Endothelial cell of umbilical vein (primary cell): ENCODE measurements at regions not wholly inside any gene's neighbourhood (a gene's known extent, or its start where the extent isn't known, plus 50 kb on each side); places are given as distances from the start of the nearest gene placed in this dataset.

ENCODE experiments used
- BruUV-seq: library from RNA; stranded (reverse); fragments of 400-500 nt; replicated peaks from 2 replicates; lab custom pipeline; 2021; lab: Mats Ljungman, UMichigan
- CTCF ChIA-PET: fragments of 300-600, 350-600 bp; sonication (Branson Sonifier 250); formaldehyde crosslinking; loops from one replicate; lab custom pipeline; 2021; ENCODE audit warnings: antibody characterized with exemption, inconsistent platforms; lab: Charles Lee
- POLR2A ChIA-PET: fragments of 300-600, 350-600 bp; sonication (Branson Sonifier 250); formaldehyde crosslinking; loops from one replicate; lab custom pipeline; 2021; ENCODE audit warnings: antibody characterized with exemption, inconsistent platforms; lab: Charles Lee
- DNase-seq: peaks from one replicate; pipeline ENCODE4 v3.0.0-alpha.2; 2011; ENCODE audit warnings: low read depth, low spot score
- FAIRE-seq: peaks from 2 replicates; lab custom pipeline; 2011; peaks lifted over from hg19 to GRCh38; lab: Jason Lieb, UNC
- H2AFZ ChIP-seq: 2 replicates; pipeline ENCODE4 v1.6.0; 2012; ENCODE audit warnings: low read depth, low read length, control low read depth, inconsistent platforms
- H3K27ac ChIP-seq: 2 replicates; pipeline ENCODE4 v1.5.1; 2011; ENCODE audit warnings: low read depth, mild to moderate bottlenecking, control low read depth, low read length, moderate library complexity; ENCODE audit not compliant: insufficient read depth
- H3K27me3 ChIP-seq, 2 experiments: 2 replicates each; pipeline versions ENCODE4 v1.6.0 to v1.6.1; 2011; ENCODE audit warnings: low read length in 2 of 2, mixed read lengths in 1 of 2; ENCODE audit not compliant: control insufficient read depth in 2 of 2, insufficient read depth in 2 of 2
- H3K36me3 ChIP-seq, 2 experiments: 2 replicates in 1 of 2; 3 replicates in 1 of 2; pipeline ENCODE4 v1.5.1; 2011; ENCODE audit warnings: low read length in 2 of 2, mild to moderate bottlenecking in 1 of 2, moderate library complexity in 1 of 2; ENCODE audit not compliant: control insufficient read depth in 2 of 2, insufficient read depth in 2 of 2; ENCODE audit errors: extremely low read depth in 1 of 2
- H3K4me1 ChIP-seq: 3 replicates; pipeline ENCODE4 v1.5.1; 2011; ENCODE audit warnings: mild to moderate bottlenecking, low read length; ENCODE audit not compliant: control insufficient read depth, insufficient read depth; ENCODE audit errors: extremely low read depth
- H3K4me2 ChIP-seq: 2 replicates; pipeline ENCODE4 v1.6.1; 2011; ENCODE audit warnings: low read length, control low read depth, mixed read lengths; ENCODE audit not compliant: insufficient read depth
- H3K4me3 ChIP-seq, 3 experiments: fragments of 200-600 bp in 1 of 3; sonication (generic), shearing (Covaris generic) in 1 of 3; replicated peaks in 1 of 3; 2 replicates each; pipeline ENCODE4 v1.5.1; 2011 to 2016; ENCODE audit warnings: control low read depth in 3 of 3, low read length in 3 of 3, mild to moderate bottlenecking in 2 of 3, inconsistent platforms in 1 of 3, low read depth in 1 of 3, moderate library complexity in 1 of 3; ENCODE audit not compliant: insufficient read depth in 1 of 3
- H3K79me2 ChIP-seq: 2 replicates; pipeline ENCODE4 v1.6.0; 2012; ENCODE audit warnings: low read length, inconsistent platforms; ENCODE audit not compliant: control insufficient read depth, insufficient read depth
- H3K9ac ChIP-seq: replicated peaks from 2 replicates; pipeline ENCODE3; 2011; ENCODE audit warnings: low read length, control low read depth; ENCODE audit not compliant: insufficient read depth; ENCODE audit errors: extremely low read depth
- H3K9me1 ChIP-seq: replicated peaks from 3 replicates; pipeline ENCODE4 v1.6.0; 2011; ENCODE audit warnings: mild to moderate bottlenecking, low read length; ENCODE audit not compliant: control insufficient read depth, insufficient read depth; ENCODE audit errors: extremely low read depth
- H3K9me3 ChIP-seq: replicated peaks from 2 replicates; pipeline ENCODE4 v1.5.1; 2012; ENCODE audit warnings: low read length, inconsistent platforms; ENCODE audit not compliant: control insufficient read depth, insufficient read depth
- H4K20me1 ChIP-seq: replicated peaks from 2 replicates; pipeline ENCODE3; 2011; ENCODE audit warnings: mild to moderate bottlenecking, low read length; ENCODE audit not compliant: control insufficient read depth, insufficient read depth; ENCODE audit errors: extremely low read depth
- CTCF ChIP-seq, 2 donors: IDR thresholded peaks; 1 replicate in 1 of 2; 2 replicates in 1 of 2; pipeline ENCODE4 v1.5.1; 2011; ENCODE audit warnings: low read length in 2 of 2, mild to moderate bottlenecking in 2 of 2, moderate library complexity in 2 of 2, control low read depth in 1 of 2, inconsistent platforms in 1 of 2, low read depth in 1 of 2; ENCODE audit not compliant: insufficient read depth in 1 of 2; ENCODE audit errors: extremely low read depth in 1 of 2
- EZH2 ChIP-seq: IDR thresholded peaks from 2 replicates; pipeline ENCODE4 v1.6.1; 2012; ENCODE audit warnings: borderline replicate concordance, low read depth, mild to moderate bottlenecking, moderate library complexity, low read length, inconsistent platforms; ENCODE audit not compliant: severe bottlenecking
- FOS ChIP-seq: IDR thresholded peaks from 2 replicates; pipeline ENCODE4 v1.6.1; 2011; ENCODE audit warnings: mild to moderate bottlenecking, low read length, moderate library complexity, borderline replicate concordance; ENCODE audit not compliant: insufficient read depth
- GATA2 ChIP-seq: IDR thresholded peaks from 2 replicates; pipeline ENCODE4 v1.7.0; 2011; ENCODE audit warnings: low read depth, mild to moderate bottlenecking, moderate library complexity, mixed read lengths, low read length; ENCODE audit not compliant: insufficient read length, insufficient read depth
- JUN ChIP-seq: IDR thresholded peaks from 2 replicates; pipeline ENCODE4 v1.6.1; 2011; ENCODE audit warnings: borderline replicate concordance, low read depth; ENCODE audit not compliant: insufficient read length, insufficient read depth
- MAX ChIP-seq: IDR thresholded peaks from 2 replicates; pipeline ENCODE4 v1.6.1; 2011; ENCODE audit not compliant: insufficient read depth, insufficient read length
- POLR2A ChIP-seq: IDR thresholded peaks from 2 replicates; pipeline ENCODE4 v1.6.1; 2012; ENCODE audit warnings: low read depth, mild to moderate bottlenecking, control low read depth, low read length
- POLR2AphosphoS5 ChIP-seq: IDR thresholded peaks from 2 replicates; pipeline ENCODE4 v1.6.1; 2012; ENCODE audit warnings: low read depth, mild to moderate bottlenecking, control low read depth, low read length, moderate library complexity; ENCODE audit not compliant: insufficient read depth
- dilution Hi-C: fragments of 300-500 bp; cut with MboI; formaldehyde crosslinking; loops from one replicate; pipeline ENCODE4 v1.15.0; 2019; ENCODE audit warnings: low sequenced_read_pairs; ENCODE audit not compliant: extremely low pct_ligation_motif_present
- intact Hi-C: fragments of 100-400 bp; cut with micrococcal nuclease; formaldehyde crosslinking; loops from one replicate; pipeline ENCODE4 v1.10.0; 2022

DNA sequence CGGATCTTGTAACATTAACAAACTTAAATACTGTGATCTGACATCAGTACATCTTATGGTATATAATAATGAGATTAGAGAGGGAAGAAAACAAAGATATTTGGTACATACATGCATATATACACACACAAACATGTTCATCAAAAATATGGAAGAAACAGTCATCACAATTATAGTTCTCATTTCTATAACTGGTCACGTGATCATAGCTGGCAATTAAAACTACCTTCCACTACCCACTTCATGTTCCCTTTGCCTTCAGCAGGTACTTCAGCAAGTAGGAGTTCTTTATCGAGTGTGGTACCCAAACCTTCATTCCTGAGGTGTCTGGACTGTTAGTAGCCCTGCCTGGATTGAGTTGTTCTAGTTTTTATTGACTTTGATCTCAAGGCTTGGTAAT, 70.9 kb upstream of the ALDH1A3 start:
- ChIA-PET CTCF (interaction anchor here (0.5 kb wide), 1 partner anchor 30 kb away, joined by 3 read pairs; no protein-coding TSS in a partner anchor), POLR2A (no interaction called here)
- H3K79me2 ChIP-seq = no peaks in the 10 kb centered on the region
- no peaks in the 10 kb centered on the region for H3K4me1 ChIP-seq
- no peak overlapping the region for H3K27ac ChIP-seq
- no peak overlapping the region for H2AFZ ChIP-seq
- no TSS peak for BruUV-seq
- H3K4me2 ChIP-seq = no peak overlapping the region
- H3K27me3 ChIP-seq = peaks cover 0 to 2% of the 10 kb centered on the region in 2 experiments
- DNase-seq = no peak
- no peak for FAIRE-seq
- H3K36me3 ChIP-seq = no peaks in the 10 kb centered on the region
- H3K9me3 ChIP-seq = no peaks in the 10 kb centered on the region
- H3K9me1 ChIP-seq = no peaks in the 10 kb centered on the region
- TF ChIP-seq POLR2A (no peak), JUN (no peak), POLR2AphosphoS5 (no peak), CTCF (IDR thresholded peaks at IDR 0.05; ENCODE audit: extremely low read depth in 1 of 2, insufficient read depth in 1 of 2, low read depth in 1 of 2, low read length in 2 of 2) (no peak), MAX (no peak)
- no peak overlapping the region for H3K4me3 ChIP-seq
- no peak overlapping the region for H3K9ac ChIP-seq
- dilution Hi-C loops (no loop called here), intact Hi-C loops (no loop called here)
- no peaks in the 10 kb centered on the region for H4K20me1 ChIP-seq

GRCh38 chr15:100809151-100809550, 70.5 kb upstream of the ALDH1A3 start:
- no peak overlapping the region for H3K4me3 ChIP-seq
- no peak overlapping the region for H3K4me2 ChIP-seq
- H3K79me2 ChIP-seq = no peaks in the 10 kb centered on the region
- TF ChIP-seq MAX (no peak), FOS (peak; percentile 34), POLR2AphosphoS5 (no peak), CTCF (IDR thresholded peaks at IDR 0.05; ENCODE audit: extremely low read depth in 1 of 2, insufficient read depth in 1 of 2, low read depth in 1 of 2, low read length in 2 of 2) (no peak), GATA2 (no peak), EZH2 (no peak)
- peaks cover 0 to 2% of the 10 kb centered on the region in 2 experiments for H3K27me3 ChIP-seq
- H2AFZ ChIP-seq = no peak overlapping the region
- no peaks in the 10 kb centered on the region for H3K36me3 ChIP-seq
- H3K4me1 ChIP-seq = no peaks in the 10 kb centered on the region
- ChIA-PET CTCF (no interaction called here), POLR2A (no interaction called here)
- FAIRE-seq (no peak), DNase-seq (peak; percentile 6)
- BruUV-seq = no TSS peak
- intact Hi-C loops = no loop called here
- dilution Hi-C loops = no loop called here
- H4K20me1 ChIP-seq = no peaks in the 10 kb centered on the region
- no peak overlapping the region for H3K9ac ChIP-seq
- H3K9me1 ChIP-seq = no peaks in the 10 kb centered on the region
- no peaks in the 10 kb centered on the region for H3K9me3 ChIP-seq
- no peak overlapping the region for H3K27ac ChIP-seq
